Activated CD8-positive, alpha-beta T cell treated with anti-CD3 and anti-CD28 coated beads, Interleukin-2, amount 10 ng/mL, durations not matched to agents 7 days and 5 days (primary cell): ENCODE measurements at regions not wholly inside any gene's neighbourhood (a gene's known extent, or its start where the extent isn't known, plus 50 kb on each side); places are given as distances from the start of the nearest gene placed in this dataset.

Experiments used
- ATAC-seq: fragments of 150-1000 bp; cut with Tn5 transposase; one replicate; pipeline ENCODE4 v1.10.0; 2021; ENCODE audit warnings: moderate library complexity
- CTCF ChIA-PET: fragments of 350-600 bp; sonication (Branson Sonifier 250); formaldehyde crosslinking; loops from one replicate; lab custom pipeline; 2021; ENCODE audit warnings: antibody characterized with exemption; lab: Charles Lee
- POLR2A ChIA-PET: fragments of 350-600 bp; sonication (Branson Sonifier 250); formaldehyde crosslinking; loops from one replicate; lab custom pipeline; 2021; ENCODE audit warnings: antibody characterized with exemption; lab: Charles Lee
- DNase-seq: peaks from one replicate; pipeline ENCODE4 v3.0.0-alpha.2; 2020
- H3K27ac Mint-ChIP-seq: one replicate; pipeline ENCODE4 v1.8.0; 2021; ENCODE audit warnings: mild to moderate bottlenecking, mixed read lengths
- H3K27me3 Mint-ChIP-seq: one replicate; pipeline ENCODE4 v1.8.0; 2021; ENCODE audit warnings: low read depth, mixed read lengths
- H3K36me3 Mint-ChIP-seq: one replicate; pipeline ENCODE4 v1.8.0; 2021; ENCODE audit warnings: low read depth, mixed read lengths
- H3K4me1 Mint-ChIP-seq: one replicate; pipeline ENCODE4 v1.8.0; 2021; ENCODE audit warnings: low read depth, mixed read lengths
- H3K4me3 Mint-ChIP-seq: one replicate; pipeline ENCODE4 v1.8.0; 2021; ENCODE audit warnings: mild to moderate bottlenecking, mixed read lengths
- H3K9me3 Mint-ChIP-seq: one replicate; pipeline ENCODE4 v1.8.0; 2022; ENCODE audit warnings: mixed read lengths; ENCODE audit not compliant: insufficient read depth

DNA sequence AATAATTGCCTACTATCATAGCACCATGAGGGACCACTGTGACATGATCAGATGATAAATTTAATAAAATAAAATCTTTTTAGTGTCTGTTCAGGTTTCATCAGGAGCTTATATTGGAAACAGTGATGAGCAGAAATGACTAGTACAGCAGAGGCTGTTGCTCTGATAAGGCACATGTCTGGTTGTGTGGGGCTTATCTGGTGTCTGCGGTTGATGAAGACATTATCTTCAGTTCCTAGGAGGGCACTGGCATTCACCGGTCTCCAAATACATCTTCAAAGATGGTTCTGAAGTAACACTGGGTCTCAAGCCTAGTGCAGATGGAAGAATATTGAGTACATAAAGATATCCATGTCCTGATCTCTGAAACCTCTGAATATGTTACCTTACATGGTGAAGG is 125.3 kb downstream of the SUCNR1 start:
- Mint-ChIP-seq H3K27me3 (no peaks in the 10 kb centered on the region), H3K9me3 (no peaks in the 10 kb centered on the region), H3K4me3 (no peak overlapping the region), H3K27ac (no peak overlapping the region), H3K36me3 (no peaks in the 10 kb centered on the region), H3K4me1 (no peaks in the 10 kb centered on the region)
- POLR2A ChIA-PET: no interaction called here
- ATAC-seq (no peak), DNase-seq (no peak)
- CTCF ChIA-PET: no interaction called here

DNA sequence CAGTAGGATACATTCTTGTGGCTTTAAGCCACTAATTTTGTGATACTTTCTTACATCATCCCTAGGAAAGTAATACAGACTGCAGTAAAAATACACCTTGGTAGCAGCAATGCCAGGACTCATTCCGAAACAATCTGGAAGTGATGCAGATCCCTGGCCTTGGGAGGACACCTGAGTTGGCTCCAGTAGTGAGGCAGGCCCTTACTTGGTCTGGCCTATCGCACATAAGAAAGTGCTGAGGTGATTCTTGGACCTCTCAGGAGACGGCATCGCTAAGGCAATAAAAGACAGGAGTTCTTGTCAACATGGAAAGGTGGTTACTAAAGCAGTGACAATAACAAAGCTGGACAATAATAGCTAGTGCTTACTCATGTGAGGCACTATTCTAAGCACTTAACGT is 126.5 kb downstream of the SUCNR1 start:
- H3K27ac Mint-ChIP-seq: no peak overlapping the region
- no peaks in the 10 kb centered on the region for H3K36me3 Mint-ChIP-seq
- ATAC-seq: no peak
- H3K27me3 Mint-ChIP-seq: no peaks in the 10 kb centered on the region
- H3K9me3 Mint-ChIP-seq: no peaks in the 10 kb centered on the region
- no peak for DNase-seq
- no peaks in the 10 kb centered on the region for H3K4me1 Mint-ChIP-seq
- ChIA-PET POLR2A (no interaction called here), CTCF (no interaction called here)
- H3K4me3 Mint-ChIP-seq: no peak overlapping the region

DNA sequence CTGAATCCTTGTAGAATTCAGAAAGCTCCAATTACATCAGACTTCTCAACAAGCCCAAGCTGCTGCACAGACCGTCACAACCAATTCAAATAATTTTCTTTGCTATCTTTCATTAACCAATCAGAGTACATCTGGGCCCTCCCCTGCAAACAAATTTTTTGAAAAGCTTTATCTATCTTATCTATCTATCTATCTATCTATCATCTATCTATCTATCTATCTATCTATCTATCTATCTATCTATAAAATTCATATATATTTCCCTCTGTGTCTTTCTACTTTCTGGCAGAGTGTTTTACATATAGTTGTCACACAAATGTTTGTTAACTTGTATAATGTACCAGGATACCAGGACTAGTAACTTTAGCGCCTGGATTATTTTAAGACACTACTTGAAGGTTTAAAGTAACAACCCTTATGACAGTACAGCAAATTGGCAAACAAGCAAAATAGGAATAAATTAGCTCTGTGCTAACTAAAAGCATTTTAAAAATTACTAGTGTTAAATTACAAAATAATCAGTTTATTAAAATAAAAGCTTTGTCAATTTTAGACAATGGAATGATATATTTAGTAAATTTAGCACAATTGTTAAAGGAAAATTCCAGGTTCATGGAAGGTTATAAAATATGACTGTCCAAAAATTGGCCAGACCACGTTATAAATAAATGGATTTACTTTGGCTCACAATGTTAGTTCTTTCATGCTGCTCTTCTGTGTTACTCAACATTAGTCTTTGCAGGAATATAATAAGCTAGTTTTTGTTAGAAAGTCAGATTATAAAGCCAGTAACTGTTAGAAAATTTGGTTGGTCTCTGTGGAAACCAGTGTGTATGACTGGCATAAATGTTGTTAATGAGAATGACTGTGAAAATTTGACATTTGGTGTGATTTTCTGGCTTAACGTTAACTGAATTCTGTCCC is 138.6 kb downstream of the SUCNR1 start:
- Mint-ChIP-seq H3K4me1 (no peaks in the 10 kb centered on the region), H3K36me3 (no peaks in the 10 kb centered on the region), H3K9me3 (no peaks in the 10 kb centered on the region), H3K4me3 (no peak overlapping the region), H3K27ac (no peak overlapping the region), H3K27me3 (peaks cover 2% of the 10 kb centered on the region)
- ATAC-seq (no peak), DNase-seq (no peak)
- CTCF ChIA-PET: interaction anchor here (1.1 to 1.4 kb wide), 3 partner anchors 8 to 15 kb away, joined by 3 to 4 read pairs (median 3); no protein-coding TSS in a partner anchor
- POLR2A ChIA-PET: no interaction called here

DNA sequence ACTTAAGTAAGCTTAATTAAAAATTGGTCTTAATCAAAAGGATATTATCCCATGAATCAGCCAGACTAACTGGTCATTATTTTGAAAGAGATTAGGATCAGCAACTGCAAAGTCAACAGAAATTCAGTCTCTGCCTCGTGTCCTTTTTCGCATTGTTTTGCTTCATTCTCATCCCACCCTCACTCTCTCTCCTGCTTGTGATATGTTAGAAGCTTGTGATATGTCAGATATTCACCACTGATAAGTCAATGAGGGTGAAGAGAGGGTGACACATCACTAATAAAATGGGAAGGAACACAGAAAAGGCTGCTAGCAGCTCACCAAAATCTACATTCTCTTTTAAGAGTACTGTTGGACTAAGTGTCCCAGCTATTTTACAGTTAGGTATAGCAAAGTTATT is 146.1 kb downstream of the SUCNR1 start:
- ChIA-PET POLR2A (no interaction called here), CTCF (no interaction called here)
- peaks cover 4% of the 10 kb centered on the region for H3K27me3 Mint-ChIP-seq

DNA sequence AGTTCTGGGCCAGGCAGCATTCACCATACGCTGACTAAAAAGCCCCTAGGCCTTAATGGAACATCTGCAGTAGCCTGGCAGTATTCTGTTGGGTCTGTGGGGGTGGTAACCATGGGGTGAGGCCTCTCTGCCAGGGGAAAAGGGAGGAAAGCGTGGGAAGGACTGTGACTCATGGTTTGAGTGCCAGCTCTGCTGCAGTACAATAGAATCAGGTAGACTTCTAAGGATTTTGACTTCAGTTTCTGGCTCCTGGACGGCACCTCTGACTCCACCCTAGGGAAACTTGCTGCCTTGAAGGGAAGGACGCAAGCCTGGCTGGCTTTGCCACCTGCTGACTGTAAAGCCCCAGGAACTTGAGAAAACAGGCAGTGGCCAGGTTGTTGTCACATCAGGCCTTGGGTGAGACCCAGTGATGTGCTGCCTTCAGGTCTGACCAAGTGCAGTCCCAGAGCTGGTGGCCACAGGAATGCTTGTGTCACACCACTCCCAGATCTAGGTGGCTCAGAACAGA is 148.6 kb downstream of the SUCNR1 start:
- DNase-seq: no peak
- Mint-ChIP-seq H3K36me3 (no peaks in the 10 kb centered on the region), H3K27me3 (peaks cover 4% of the 10 kb centered on the region), H3K9me3 (no peaks in the 10 kb centered on the region), H3K4me3 (no peak overlapping the region), H3K4me1 (no peaks in the 10 kb centered on the region), H3K27ac (no peak overlapping the region)
- ChIA-PET CTCF (no interaction called here), POLR2A (no interaction called here)
- no peak for ATAC-seq

More for the DNA sequence above, 146.1 kb downstream of the SUCNR1 start:
- H3K27ac Mint-ChIP-seq: no peak overlapping the region
- ATAC-seq: no peak
- H3K4me3 Mint-ChIP-seq: no peak overlapping the region
- no peaks in the 10 kb centered on the region for H3K4me1 Mint-ChIP-seq
- no peaks in the 10 kb centered on the region for H3K36me3 Mint-ChIP-seq
- no peaks in the 10 kb centered on the region for H3K9me3 Mint-ChIP-seq
- no peak for DNase-seq

DNA sequence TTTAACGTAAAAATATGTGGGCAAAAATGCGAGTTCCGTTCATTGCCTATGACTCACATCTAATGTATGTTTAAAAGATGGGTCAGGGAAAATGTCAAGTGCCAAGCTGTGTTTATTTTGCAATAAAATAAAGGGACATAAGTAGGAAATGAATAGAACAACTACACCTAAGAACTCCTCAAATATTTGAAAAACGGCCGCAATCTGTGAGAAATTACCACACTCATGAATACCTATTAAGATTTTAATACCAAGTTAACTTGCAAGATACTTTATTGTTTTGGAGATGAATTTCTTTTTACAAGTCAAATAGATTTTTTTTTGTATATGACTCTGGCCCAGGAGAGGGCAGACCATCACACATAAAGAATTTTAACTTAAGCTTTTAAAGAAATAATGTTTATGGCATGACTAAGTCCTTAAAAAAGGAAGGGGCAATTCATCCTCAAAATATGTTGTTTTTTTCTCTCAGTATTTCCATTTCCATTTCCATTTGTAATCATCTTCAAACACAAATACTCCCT is 152.7 kb downstream of the SUCNR1 start:
- no peak overlapping the region for H3K4me3 Mint-ChIP-seq
- H3K27ac Mint-ChIP-seq: no peak overlapping the region
- CTCF ChIA-PET: interaction anchor here (0.7 to 1.4 kb wide), 5 partner anchors 14 to 256 kb away, joined by 3 to 4 read pairs (median 3); no protein-coding TSS in a partner anchor
- no peak for DNase-seq
- ATAC-seq: no peak
- POLR2A ChIA-PET: no interaction called here
- no peaks in the 10 kb centered on the region for H3K9me3 Mint-ChIP-seq
- H3K36me3 Mint-ChIP-seq: no peaks in the 10 kb centered on the region
- no peaks in the 10 kb centered on the region for H3K4me1 Mint-ChIP-seq
- peaks cover 5% of the 10 kb centered on the region for H3K27me3 Mint-ChIP-seq

DNA sequence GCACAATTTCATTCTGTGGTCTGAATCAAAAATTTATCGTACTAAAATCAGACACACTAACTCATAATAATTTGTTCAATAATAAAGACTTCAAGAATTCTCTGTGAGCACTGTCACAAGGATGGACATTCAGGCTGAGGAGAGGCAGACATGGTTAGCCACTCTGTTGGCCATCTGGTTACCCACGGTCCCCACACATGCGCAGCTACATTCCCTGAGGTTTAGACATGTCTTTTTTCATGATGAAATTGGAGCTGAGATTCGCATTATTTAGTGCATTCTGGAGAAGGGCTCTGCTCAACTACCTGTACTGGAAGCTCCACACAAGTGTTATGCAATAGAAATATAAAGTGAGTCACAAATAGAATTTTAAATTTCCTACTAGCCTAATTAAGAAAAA is 156.9 kb downstream of the SUCNR1 start:
- Mint-ChIP-seq H3K4me3 (no peak overlapping the region), H3K27me3 (peaks cover 5% of the 10 kb centered on the region), H3K27ac (no peak overlapping the region), H3K36me3 (no peaks in the 10 kb centered on the region), H3K4me1 (no peaks in the 10 kb centered on the region), H3K9me3 (peaks cover 4% of the 10 kb centered on the region)
- ATAC-seq (no peak), DNase-seq (no peak)
- CTCF ChIA-PET: interaction anchor here (0.7 kb wide), 1 partner anchor 42 kb away, joined by 3 read pairs; no protein-coding TSS in a partner anchor
- POLR2A ChIA-PET: no interaction called here

DNA sequence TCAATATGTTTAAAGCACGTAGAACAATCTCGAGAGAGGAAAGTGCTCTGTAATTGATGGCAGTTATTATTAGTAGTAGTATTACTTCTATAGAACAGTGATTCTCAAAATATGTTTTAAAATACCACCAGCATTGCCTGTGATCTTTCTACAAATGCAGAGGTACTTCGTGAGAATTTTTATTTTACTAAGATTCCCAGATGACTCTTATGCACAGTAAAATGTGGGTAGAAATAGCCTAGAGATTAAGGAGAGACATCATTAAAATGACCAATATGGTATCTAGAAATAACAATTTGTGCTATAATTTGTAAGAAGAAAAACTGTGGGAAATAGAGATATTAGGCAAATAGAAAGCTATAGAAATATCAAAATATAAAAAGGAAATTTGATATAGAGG is 157.9 kb downstream of the SUCNR1 start:
- ChIA-PET CTCF (no interaction called here), POLR2A (no interaction called here)
- ATAC-seq (no peak), DNase-seq (no peak)
- H3K27ac Mint-ChIP-seq: no peak overlapping the region
- H3K9me3 Mint-ChIP-seq: peaks cover 12% of the 10 kb centered on the region
- H3K4me3 Mint-ChIP-seq: no peak overlapping the region
- H3K27me3 Mint-ChIP-seq: peaks cover 5% of the 10 kb centered on the region
- no peaks in the 10 kb centered on the region for H3K4me1 Mint-ChIP-seq
- H3K36me3 Mint-ChIP-seq: no peaks in the 10 kb centered on the region

DNA sequence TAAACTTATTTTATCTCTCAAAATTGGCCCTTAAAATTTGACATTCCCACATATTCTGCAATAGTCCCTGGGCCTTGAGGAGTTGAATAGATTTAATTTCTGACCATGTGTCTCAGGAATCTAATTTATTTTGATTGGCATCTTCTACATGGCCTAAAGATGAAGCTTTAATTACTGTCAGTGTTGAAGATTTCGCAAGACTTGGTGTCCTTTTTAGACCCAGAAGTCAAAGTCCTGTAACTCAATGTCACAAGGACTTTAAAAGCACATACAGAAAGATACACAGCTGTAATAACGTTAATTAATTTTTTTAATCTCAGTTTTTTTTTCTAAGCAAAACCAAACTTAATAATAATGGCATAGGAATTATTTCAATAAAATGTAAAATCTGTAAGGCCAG is 163.9 kb downstream of the SUCNR1 start:
- H3K27me3 Mint-ChIP-seq: peaks cover 4% of the 10 kb centered on the region
- H3K4me1 Mint-ChIP-seq: peaks cover 2% of the 10 kb centered on the region
- no peak for DNase-seq
- H3K27ac Mint-ChIP-seq: no peak overlapping the region
- ChIA-PET CTCF (no interaction called here), POLR2A (no interaction called here)
- peaks cover 28% of the 10 kb centered on the region for H3K9me3 Mint-ChIP-seq
- no peak overlapping the region for H3K4me3 Mint-ChIP-seq
- no peak for ATAC-seq
- H3K36me3 Mint-ChIP-seq: no peaks in the 10 kb centered on the region

DNA sequence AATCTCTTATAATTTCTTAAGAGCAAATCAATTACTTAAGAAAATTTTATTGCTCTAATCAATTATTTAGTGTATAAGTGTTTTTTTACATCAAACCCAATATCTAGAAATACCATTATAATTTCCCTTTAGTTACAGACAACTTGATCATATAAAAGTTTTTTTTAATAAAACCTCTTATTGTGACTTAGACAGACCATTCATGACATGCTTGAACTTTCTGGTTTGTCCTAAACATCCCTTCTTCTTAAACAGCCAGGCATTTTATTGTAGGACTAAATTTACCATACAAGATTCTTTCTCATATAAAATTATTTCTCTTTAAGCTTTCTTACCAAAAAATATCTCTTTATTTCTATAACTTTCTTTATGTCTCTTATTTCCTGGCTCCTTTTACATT is 164.5 kb downstream of the SUCNR1 start:
- H3K36me3 Mint-ChIP-seq: no peaks in the 10 kb centered on the region
- H3K9me3 Mint-ChIP-seq: peaks cover 28% of the 10 kb centered on the region
- DNase-seq (no peak), ATAC-seq (no peak)
- ChIA-PET CTCF (no interaction called here), POLR2A (no interaction called here)
- H3K27ac Mint-ChIP-seq: no peak overlapping the region
- H3K4me1 Mint-ChIP-seq: peaks cover 2% of the 10 kb centered on the region
- H3K27me3 Mint-ChIP-seq: peaks cover 4% of the 10 kb centered on the region
- no peak overlapping the region for H3K4me3 Mint-ChIP-seq

DNA sequence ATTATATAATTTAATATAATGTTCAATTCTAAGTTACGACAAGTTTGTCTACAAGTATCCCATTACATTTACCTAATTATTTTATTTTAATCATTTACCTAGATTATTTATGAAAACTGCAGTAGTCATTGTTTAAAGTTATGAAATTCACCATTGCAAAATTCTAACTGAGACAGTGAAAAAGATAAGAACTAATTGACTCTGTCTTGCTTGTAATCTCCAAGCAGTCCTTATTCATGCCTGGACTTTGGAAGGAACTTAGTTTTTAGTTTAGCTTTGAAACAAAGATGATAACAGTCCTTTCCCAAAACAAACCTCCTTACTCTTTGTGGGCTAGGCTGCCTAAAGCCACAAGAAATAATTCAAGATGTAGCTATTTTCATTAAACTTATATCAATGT is 165.0 kb downstream of the SUCNR1 start:
- ChIA-PET CTCF (no interaction called here), POLR2A (no interaction called here)
- Mint-ChIP-seq H3K4me1 (peaks cover 2% of the 10 kb centered on the region), H3K36me3 (no peaks in the 10 kb centered on the region), H3K4me3 (no peak overlapping the region), H3K9me3 (peaks cover 24% of the 10 kb centered on the region), H3K27ac (no peak overlapping the region), H3K27me3 (peaks cover 4% of the 10 kb centered on the region)
- DNase-seq (no peak), ATAC-seq (no peak)

DNA sequence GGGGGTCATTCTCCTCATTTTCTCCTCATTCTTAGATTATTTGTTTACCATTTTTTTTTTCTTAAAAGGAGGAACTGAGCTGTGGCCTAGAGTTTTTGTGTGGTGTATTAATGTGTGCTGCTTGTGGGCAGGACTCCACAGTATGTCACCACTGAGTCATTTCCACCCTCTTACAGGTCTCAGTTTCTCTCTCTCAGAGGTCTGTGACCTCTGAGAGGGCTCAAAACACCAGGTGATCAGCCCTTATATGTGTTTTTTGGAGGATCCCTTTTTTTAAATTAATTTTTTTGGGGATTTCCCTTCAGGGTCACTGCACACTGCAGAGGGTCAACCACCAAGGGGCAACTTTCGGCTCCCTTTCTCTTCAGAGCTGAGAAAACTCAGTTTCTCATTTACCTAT is 166.4 kb downstream of the SUCNR1 start:
- H3K4me1 Mint-ChIP-seq: peaks cover 2% of the 10 kb centered on the region
- ATAC-seq (no peak), DNase-seq (no peak)
- H3K36me3 Mint-ChIP-seq: no peaks in the 10 kb centered on the region
- no peak overlapping the region for H3K4me3 Mint-ChIP-seq
- H3K27me3 Mint-ChIP-seq: peaks cover 4% of the 10 kb centered on the region
- POLR2A ChIA-PET: no interaction called here
- no peak overlapping the region for H3K27ac Mint-ChIP-seq
- CTCF ChIA-PET: interaction anchor here (1.2 kb wide), 1 partner anchor 14 kb away, joined by 3 read pairs; no protein-coding TSS in a partner anchor
- peaks cover 24% of the 10 kb centered on the region for H3K9me3 Mint-ChIP-seq
